Ectodermal cell (in vitro differentiated cells): ENCODE measurements at regions not wholly inside any gene's neighbourhood (a gene's known extent, or its start where the extent isn't known, plus 50 kb on each side); places are given as distances from the start of the nearest gene placed in this dataset.
"Not testable (repeated sequence)": the region's sequence is repeated elsewhere in the genome, so short reads cannot be mapped to it uniquely, and the experiment has no call there.

Source experiments
- H3K27ac ChIP-seq: 2 replicates; pipeline ENCODE4 v1.7.0; 2013; ENCODE audit warnings: mild to moderate bottlenecking, low read depth, low read length; ENCODE audit not compliant: insufficient read depth, poor library complexity, severe bottlenecking
- H3K27me3 ChIP-seq: 2 replicates; pipeline ENCODE4 v1.7.0; 2013; ENCODE audit warnings: mild to moderate bottlenecking, low read length; ENCODE audit not compliant: insufficient read depth, control insufficient read depth, poor library complexity, severe bottlenecking
- H3K36me3 ChIP-seq: one replicate; pipeline ENCODE4 v1.7.0; 2013; ENCODE audit warnings: low read length; ENCODE audit not compliant: control insufficient read depth, insufficient read depth
- H3K4me1 ChIP-seq: one replicate; pipeline ENCODE4 v1.7.0; 2013; ENCODE audit warnings: low read length; ENCODE audit not compliant: control insufficient read depth, insufficient read depth
- H3K4me3 ChIP-seq: 2 replicates; pipeline ENCODE4 v1.7.0; 2013; ENCODE audit warnings: low read depth, low read length, control low read depth; ENCODE audit not compliant: insufficient read depth
- H3K9me3 ChIP-seq: 2 replicates; pipeline ENCODE4 v1.7.0; 2013; ENCODE audit warnings: mild to moderate bottlenecking, low read length, moderate library complexity; ENCODE audit not compliant: control insufficient read depth
- WGBS, 2 experiments: methylation state at CpG; one replicate each; pipeline ENCODE4 v1.1.7; 2013; ENCODE audit warnings: missing lambda C conversion rate in 2 of 2; 5-methylcytosine and 5-hydroxymethylcytosine counted together

GRCh38 chr2:16030206-16031057, 90.1 kb downstream of the MYCN start:
- whole genome bisulfite sequencing, 2 experiments: 58 to 60% methylated on average over 24 of the region's 24 CpGs
- Histone ChIP-seq H3K4me3 (no peak overlapping the region), H3K4me1 (peaks cover 26% of the 10 kb centered on the region), H3K9me3 (no peaks in the 10 kb centered on the region), H3K27ac (peak overlapping the region; percentile 60), H3K27me3 (no peaks in the 10 kb centered on the region), H3K36me3 (no peaks in the 10 kb centered on the region)

- Histone ChIP-seq H3K4me3 (no peak overlapping the region), H3K9me3 (no peaks in the 10 kb centered on the region), H3K4me1 (peaks cover 21% of the 10 kb centered on the region), H3K27ac (no peak overlapping the region), H3K27me3 (no peaks in the 10 kb centered on the region), H3K36me3 (no peaks in the 10 kb centered on the region)
- 86 to 91% methylated on average over 8 of the region's 8 CpGs for WGBS, 2 experiments
These were observed 88.3 kb downstream of the MYCN start for GRCh38 chr2:16028644-16029043.

- no peaks in the 10 kb centered on the region for H3K36me3 ChIP-seq
- WGBS, 2 experiments: 66 to 71% methylated on average over 6 of the region's 8 CpGs
- H3K4me1 ChIP-seq: peaks cover 19% of the 10 kb centered on the region
- no peak overlapping the region for H3K27ac ChIP-seq
- no peak overlapping the region for H3K4me3 ChIP-seq
- no peaks in the 10 kb centered on the region for H3K9me3 ChIP-seq
- H3K27me3 ChIP-seq: no peaks in the 10 kb centered on the region
These were observed 86.6 kb downstream of the MYCN start for GRCh38 chr2:16026816-16027501.

- Histone ChIP-seq H3K27ac (no peak overlapping the region), H3K27me3 (no peaks in the 10 kb centered on the region), H3K4me1 (peaks cover 10% of the 10 kb centered on the region), H3K36me3 (no peaks in the 10 kb centered on the region), H3K4me3 (no peak overlapping the region), H3K9me3 (no peaks in the 10 kb centered on the region)
- 92% methylated on average over 17 of the region's 17 CpGs for WGBS, 2 experiments
These were observed 85.7 kb downstream of the MYCN start for GRCh38 chr2:16025876-16026640.

- Histone ChIP-seq H3K9me3 (no peaks in the 10 kb centered on the region), H3K27ac (no peak overlapping the region), H3K4me1 (peaks cover 3% of the 10 kb centered on the region), H3K4me3 (no peak overlapping the region), H3K36me3 (no peaks in the 10 kb centered on the region), H3K27me3 (no peaks in the 10 kb centered on the region)
- WGBS, 2 experiments: 82 to 84% methylated on average over 8 of the region's 8 CpGs
These were observed 85.0 kb downstream of the MYCN start for GRCh38 chr2:16025211-16025875.

- not testable (repeated sequence) for H3K27ac ChIP-seq, H3K9me3 ChIP-seq, H3K36me3 ChIP-seq, H3K4me1 ChIP-seq, H3K27me3 ChIP-seq, H3K4me3 ChIP-seq
- 85 to 88% methylated on average over 8 of the region's 8 CpGs for WGBS, 2 experiments
These were observed 84.3 kb downstream of the MYCN start for GRCh38 chr2:16024628-16025027.

- Histone ChIP-seq H3K9me3 (no peaks in the 10 kb centered on the region), H3K4me3 (no peak overlapping the region), H3K36me3 (no peaks in the 10 kb centered on the region), H3K27ac (no peak overlapping the region), H3K4me1 (peaks cover 7% of the 10 kb centered on the region), H3K27me3 (no peaks in the 10 kb centered on the region)
- 89 to 91% methylated on average over 3 to 4 of the region's 5 CpGs for WGBS, 2 experiments
These were observed 83.4 kb downstream of the MYCN start for GRCh38 chr2:16023506-16024360.

GRCh38 chr2:16022548-16023240, 82.3 kb downstream of the MYCN start:
- Histone ChIP-seq H3K4me1 (peaks cover 10% of the 10 kb centered on the region), H3K9me3 (no peaks in the 10 kb centered on the region), H3K27ac (no peak overlapping the region), H3K36me3 (no peaks in the 10 kb centered on the region), H3K4me3 (no peak overlapping the region), H3K27me3 (no peaks in the 10 kb centered on the region)
- WGBS, 2 experiments: 57 to 64% methylated on average over 6 of the region's 6 CpGs
